ENCODE measurements at regions not wholly inside any gene's neighbourhood (a gene's known extent, or its start where the extent isn't known, plus 50 kb on each side); places are given as distances from the start of the nearest gene placed in this dataset.
"Not testable (repeated sequence)": the region's sequence is repeated elsewhere in the genome, so short reads cannot be mapped to it uniquely, and the experiment has no call there.

DNA sequence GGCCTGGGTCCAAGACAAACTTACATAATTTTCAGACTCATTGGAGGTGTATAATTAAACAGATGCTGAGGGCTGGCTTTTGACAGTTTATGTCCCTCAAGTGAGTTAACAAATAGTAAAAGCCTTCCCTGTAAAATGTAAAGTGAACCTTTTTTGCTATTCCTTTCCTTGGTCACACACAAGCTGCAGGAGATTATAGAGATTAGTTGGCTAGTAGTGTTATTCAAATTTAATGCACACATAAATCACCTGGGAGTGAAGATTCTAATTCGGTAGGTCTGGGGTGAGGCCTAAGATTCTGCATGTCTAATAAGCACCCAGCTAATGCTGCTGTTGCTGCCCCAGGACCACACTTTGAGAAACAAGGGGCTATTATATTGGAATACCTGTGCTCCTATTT lies 206.2 kb upstream of the SSTR1 start:
- no peaks in the 10 kb centered on the region for H3K27me3 ChIP-seq (ENCODE audit: control insufficient read depth in 2 of 2, insufficient read depth in 2 of 2, low read length in 2 of 2)
- H3K36me3 ChIP-seq (ENCODE audit: control insufficient read depth in 2 of 2, insufficient read depth in 2 of 2, low read length in 2 of 2): no peaks in the 10 kb centered on the region
- H3K4me1 ChIP-seq (ENCODE audit: control insufficient read depth in 2 of 2, insufficient read depth in 2 of 2, low read length in 2 of 2): no peaks in the 10 kb centered on the region
- no peaks in the 10 kb centered on the region for H3K9me3 ChIP-seq (ENCODE audit: control insufficient read depth in 2 of 2, low read length in 2 of 2)
- no peak overlapping the region for H3K4me3 ChIP-seq (ENCODE audit: low read length in 2 of 2)
- H3K9ac ChIP-seq (ENCODE audit: low read depth in 1 of 2, low read length in 2 of 2): no peak overlapping the region
- H3K27ac ChIP-seq (ENCODE audit: low read depth in 2 of 2, low read length in 2 of 2): no peak overlapping the region

DNA sequence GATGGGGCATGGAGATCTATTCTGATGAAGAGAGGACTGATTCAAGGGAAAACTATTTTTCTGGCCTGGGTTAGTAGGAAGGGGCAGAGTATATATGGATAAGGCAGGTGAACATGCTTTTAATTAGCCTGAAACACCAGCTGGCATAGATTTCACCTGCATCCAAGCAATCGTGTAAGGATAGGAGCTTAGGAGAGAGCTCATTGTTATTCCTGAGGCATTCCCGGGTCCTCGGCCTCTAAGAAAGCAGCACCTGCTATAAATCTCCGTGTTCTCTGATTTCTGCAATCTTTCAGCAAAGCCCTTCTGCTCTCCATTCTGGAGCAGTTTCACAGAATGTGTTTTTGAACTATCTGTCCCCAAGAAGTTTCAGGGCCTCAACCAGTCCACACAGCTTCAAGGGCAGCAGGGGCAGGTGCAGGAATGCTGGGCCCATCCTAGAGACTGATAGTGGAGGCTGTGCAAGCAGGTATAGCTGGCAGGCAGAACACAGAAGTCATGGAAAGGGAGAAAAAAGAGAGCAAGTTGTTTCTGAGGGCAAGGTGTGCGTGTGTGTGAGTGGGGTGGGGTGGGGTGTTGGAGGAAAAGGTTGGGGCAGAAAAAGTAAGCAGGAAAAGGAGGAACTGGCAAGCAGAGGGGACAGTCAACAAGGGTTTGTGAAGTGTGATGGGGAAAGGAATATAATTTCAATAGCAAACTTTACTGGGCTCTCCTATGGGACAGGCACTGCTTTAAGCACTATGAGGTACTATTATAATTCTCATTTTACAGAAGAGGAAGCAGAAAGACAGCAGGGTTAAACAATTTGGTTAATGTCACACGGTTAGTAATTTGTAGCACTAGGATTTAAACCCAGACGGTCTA lies 203.7 kb upstream of the SSTR1 start:
- Histone ChIP-seq H3K9ac (ENCODE audit: low read depth in 1 of 2, low read length in 2 of 2) (no peak overlapping the region), H3K27me3 (ENCODE audit: control insufficient read depth in 2 of 2, insufficient read depth in 2 of 2, low read length in 2 of 2) (no peaks in the 10 kb centered on the region), H3K27ac (ENCODE audit: low read depth in 2 of 2, low read length in 2 of 2) (no peak overlapping the region), H3K36me3 (ENCODE audit: control insufficient read depth in 2 of 2, insufficient read depth in 2 of 2, low read length in 2 of 2) (no peaks in the 10 kb centered on the region), H3K4me1 (ENCODE audit: control insufficient read depth in 2 of 2, insufficient read depth in 2 of 2, low read length in 2 of 2) (no peaks in the 10 kb centered on the region), H3K9me3 (ENCODE audit: control insufficient read depth in 2 of 2, low read length in 2 of 2) (no peaks in the 10 kb centered on the region), H3K4me3 (ENCODE audit: low read length in 2 of 2) (no peak overlapping the region)

DNA sequence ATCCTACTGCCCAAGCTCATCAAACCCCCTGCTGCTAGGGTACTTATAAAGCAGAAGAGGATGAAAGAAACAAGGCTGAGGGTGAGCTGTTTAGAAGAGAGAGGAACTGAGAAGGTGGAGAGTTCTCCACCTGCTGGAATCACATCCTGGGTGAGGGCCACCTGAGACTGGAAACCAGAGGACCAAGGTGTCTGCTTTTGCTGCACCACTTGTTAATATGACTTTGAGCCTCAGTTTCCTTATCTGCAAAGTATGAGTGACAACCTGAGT lies 203.2 kb upstream of the SSTR1 start:
- H3K9me3 ChIP-seq (ENCODE audit: control insufficient read depth in 2 of 2, low read length in 2 of 2): no peaks in the 10 kb centered on the region
- no peak overlapping the region for H3K9ac ChIP-seq (ENCODE audit: low read depth in 1 of 2, low read length in 2 of 2)
- no peaks in the 10 kb centered on the region for H3K36me3 ChIP-seq (ENCODE audit: control insufficient read depth in 2 of 2, insufficient read depth in 2 of 2, low read length in 2 of 2)
- no peaks in the 10 kb centered on the region for H3K27me3 ChIP-seq (ENCODE audit: control insufficient read depth in 2 of 2, insufficient read depth in 2 of 2, low read length in 2 of 2)
- no peaks in the 10 kb centered on the region for H3K4me1 ChIP-seq (ENCODE audit: control insufficient read depth in 2 of 2, insufficient read depth in 2 of 2, low read length in 2 of 2)
- no peak overlapping the region for H3K4me3 ChIP-seq (ENCODE audit: low read length in 2 of 2)
- no peak overlapping the region for H3K27ac ChIP-seq (ENCODE audit: low read depth in 2 of 2, low read length in 2 of 2)

DNA sequence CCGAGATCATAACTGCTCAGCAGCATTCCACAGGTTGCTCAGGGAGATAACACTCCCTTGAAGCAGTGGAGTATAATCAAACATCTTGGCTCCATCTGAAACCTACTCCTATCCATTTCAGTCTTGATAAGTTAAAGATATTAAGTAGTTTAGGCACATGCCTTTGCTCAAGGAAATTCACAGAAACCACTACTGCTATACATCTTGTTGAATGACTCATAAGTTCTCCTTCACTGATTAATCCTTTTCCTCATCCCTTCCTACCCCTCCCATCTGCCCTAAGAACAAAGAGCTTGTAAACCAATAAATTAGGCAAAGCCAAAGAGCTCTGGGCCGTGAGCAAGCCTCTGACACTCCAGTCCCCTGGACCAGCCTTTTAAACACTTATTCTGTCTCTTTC lies 196.5 kb upstream of the SSTR1 start:
- not testable (repeated sequence) for H3K4me1 ChIP-seq (ENCODE audit: control insufficient read depth in 2 of 2, insufficient read depth in 2 of 2, low read length in 2 of 2); H3K27ac ChIP-seq (ENCODE audit: low read depth in 2 of 2, low read length in 2 of 2); H3K4me3 ChIP-seq (ENCODE audit: low read length in 2 of 2); H3K9me3 ChIP-seq (ENCODE audit: control insufficient read depth in 2 of 2, low read length in 2 of 2); H3K9ac ChIP-seq (ENCODE audit: low read depth in 1 of 2, low read length in 2 of 2); H3K27me3 ChIP-seq (ENCODE audit: control insufficient read depth in 2 of 2, insufficient read depth in 2 of 2, low read length in 2 of 2); H3K36me3 ChIP-seq (ENCODE audit: control insufficient read depth in 2 of 2, insufficient read depth in 2 of 2, low read length in 2 of 2)

DNA sequence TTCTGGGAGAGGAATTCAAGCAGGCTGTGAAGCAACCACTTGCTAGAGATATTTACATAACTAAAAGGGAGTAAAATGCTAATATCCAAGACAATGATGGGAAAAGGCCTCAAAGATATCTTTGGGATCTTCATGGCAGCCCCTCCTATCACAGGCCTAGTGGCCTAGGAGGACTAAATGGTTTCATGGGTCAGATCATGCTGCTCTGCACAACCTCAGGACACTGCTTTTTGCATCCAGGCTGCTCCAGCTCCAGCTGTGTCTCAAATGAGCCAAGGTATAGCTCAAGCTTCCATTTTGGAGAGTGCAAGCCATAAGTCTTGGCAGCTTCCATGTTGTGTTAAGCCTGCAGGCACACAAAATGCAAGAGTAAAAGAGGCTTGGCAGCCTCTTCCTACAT lies 195.6 kb upstream of the SSTR1 start:
- H3K9me3 ChIP-seq (ENCODE audit: control insufficient read depth in 2 of 2, low read length in 2 of 2): peaks cover 0 to 9% of the 10 kb centered on the region in 2 donors
- no peaks in the 10 kb centered on the region for H3K4me1 ChIP-seq (ENCODE audit: control insufficient read depth in 2 of 2, insufficient read depth in 2 of 2, low read length in 2 of 2)
- H3K27ac ChIP-seq (ENCODE audit: low read depth in 2 of 2, low read length in 2 of 2): no peak overlapping the region
- no peak overlapping the region for H3K9ac ChIP-seq (ENCODE audit: low read depth in 1 of 2, low read length in 2 of 2)
- H3K27me3 ChIP-seq (ENCODE audit: control insufficient read depth in 2 of 2, insufficient read depth in 2 of 2, low read length in 2 of 2): no peaks in the 10 kb centered on the region
- H3K4me3 ChIP-seq (ENCODE audit: low read length in 2 of 2): no peak overlapping the region
- H3K36me3 ChIP-seq (ENCODE audit: control insufficient read depth in 2 of 2, insufficient read depth in 2 of 2, low read length in 2 of 2): no peaks in the 10 kb centered on the region

DNA sequence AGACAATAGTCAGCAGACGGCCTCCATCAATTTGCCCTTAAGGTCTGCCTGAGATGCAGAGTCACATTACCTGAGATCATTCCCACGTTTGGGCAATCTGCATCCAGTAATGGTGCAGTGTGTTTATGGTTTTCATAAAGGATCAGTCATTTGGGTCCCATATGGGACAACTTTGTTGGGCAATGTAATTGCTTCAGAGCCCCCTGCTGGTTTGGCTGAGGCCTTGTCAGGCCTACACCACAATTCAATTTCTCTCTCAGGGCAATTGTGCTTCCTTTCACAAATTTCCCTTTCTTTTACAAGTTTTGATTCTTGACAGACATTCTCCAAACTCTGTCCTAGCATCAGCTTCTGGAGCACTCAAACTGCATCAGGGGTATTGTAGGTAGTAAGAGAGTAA lies 191.2 kb upstream of the SSTR1 start:
- Histone ChIP-seq H3K27ac (ENCODE audit: low read depth in 2 of 2, low read length in 2 of 2) (no peak overlapping the region), H3K4me3 (ENCODE audit: low read length in 2 of 2) (no peak overlapping the region), H3K36me3 (ENCODE audit: control insufficient read depth in 2 of 2, insufficient read depth in 2 of 2, low read length in 2 of 2) (no peaks in the 10 kb centered on the region), H3K9me3 (ENCODE audit: control insufficient read depth in 2 of 2, low read length in 2 of 2) (peaks cover 0 to 8% of the 10 kb centered on the region in 2 donors), H3K4me1 (ENCODE audit: control insufficient read depth in 2 of 2, insufficient read depth in 2 of 2, low read length in 2 of 2) (no peaks in the 10 kb centered on the region), H3K9ac (ENCODE audit: low read depth in 1 of 2, low read length in 2 of 2) (no peak overlapping the region), H3K27me3 (ENCODE audit: control insufficient read depth in 2 of 2, insufficient read depth in 2 of 2, low read length in 2 of 2) (no peaks in the 10 kb centered on the region)

GRCh38 chr14:38021861-38022260 lies 185.8 kb upstream of the SSTR1 start:
- Histone ChIP-seq H3K4me1 (ENCODE audit: control insufficient read depth in 2 of 2, insufficient read depth in 2 of 2, low read length in 2 of 2) (no peaks in the 10 kb centered on the region), H3K9me3 (ENCODE audit: control insufficient read depth in 2 of 2, low read length in 2 of 2) (peaks cover 0 to 3% of the 10 kb centered on the region in 2 donors), H3K9ac (ENCODE audit: low read depth in 1 of 2, low read length in 2 of 2) (no peak overlapping the region), H3K36me3 (ENCODE audit: control insufficient read depth in 2 of 2, insufficient read depth in 2 of 2, low read length in 2 of 2) (no peaks in the 10 kb centered on the region), H3K27me3 (ENCODE audit: control insufficient read depth in 2 of 2, insufficient read depth in 2 of 2, low read length in 2 of 2) (no peaks in the 10 kb centered on the region), H3K4me3 (ENCODE audit: low read length in 2 of 2) (no peak overlapping the region), H3K27ac (ENCODE audit: low read depth in 2 of 2, low read length in 2 of 2) (no peak overlapping the region)

DNA sequence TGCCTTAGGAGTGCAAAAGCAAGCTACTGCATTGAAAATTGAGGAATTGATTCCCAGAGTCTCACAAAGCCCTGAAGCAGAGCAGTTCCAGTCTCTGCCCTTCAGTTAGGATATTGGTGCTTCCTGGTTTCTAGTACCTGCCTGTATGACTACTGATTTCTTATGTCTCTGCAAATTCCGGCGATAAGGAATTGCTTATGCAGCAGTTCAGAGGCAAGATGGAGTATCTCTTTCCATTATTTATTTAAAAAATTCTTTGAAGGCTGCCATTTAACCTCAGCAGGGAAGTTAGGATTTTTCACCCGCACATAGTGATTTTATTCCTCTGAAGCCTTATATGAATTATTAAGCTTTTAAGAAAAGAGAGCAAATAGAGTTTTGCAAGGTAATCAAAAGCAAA lies 184.9 kb upstream of the SSTR1 start:
- Histone ChIP-seq H3K27me3 (ENCODE audit: control insufficient read depth in 2 of 2, insufficient read depth in 2 of 2, low read length in 2 of 2) (no peaks in the 10 kb centered on the region), H3K9me3 (ENCODE audit: control insufficient read depth in 2 of 2, low read length in 2 of 2) (peaks cover 0 to 3% of the 10 kb centered on the region in 2 donors), H3K36me3 (ENCODE audit: control insufficient read depth in 2 of 2, insufficient read depth in 2 of 2, low read length in 2 of 2) (no peaks in the 10 kb centered on the region), H3K9ac (ENCODE audit: low read depth in 1 of 2, low read length in 2 of 2) (no peak overlapping the region), H3K4me3 (ENCODE audit: low read length in 2 of 2) (no peak overlapping the region), H3K4me1 (ENCODE audit: control insufficient read depth in 2 of 2, insufficient read depth in 2 of 2, low read length in 2 of 2) (no peaks in the 10 kb centered on the region), H3K27ac (ENCODE audit: low read depth in 2 of 2, low read length in 2 of 2) (no peak overlapping the region)

DNA sequence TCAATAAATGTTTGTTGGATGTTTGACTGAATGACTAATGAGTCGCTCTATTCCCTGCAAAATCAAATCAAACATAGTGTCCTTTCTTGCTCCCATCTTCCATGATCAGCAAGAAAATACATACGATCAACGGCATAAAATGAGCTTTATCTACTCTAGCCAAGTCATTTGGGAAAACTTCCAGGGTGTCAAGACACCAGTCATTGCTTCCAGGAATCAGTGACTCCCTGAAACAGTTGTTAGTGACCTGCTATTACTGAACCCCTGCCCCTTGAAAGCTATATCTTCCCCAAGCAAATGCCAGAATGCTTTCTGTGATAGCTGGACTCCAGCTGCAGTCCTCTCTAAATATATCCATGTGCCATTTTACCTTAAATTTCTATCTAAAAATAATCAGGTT lies 169.5 kb upstream of the SSTR1 start:
- Histone ChIP-seq H3K4me3 (ENCODE audit: low read length in 2 of 2) (no peak overlapping the region), H3K36me3 (ENCODE audit: control insufficient read depth in 2 of 2, insufficient read depth in 2 of 2, low read length in 2 of 2) (no peaks in the 10 kb centered on the region), H3K27ac (ENCODE audit: low read depth in 2 of 2, low read length in 2 of 2) (no peak overlapping the region), H3K9me3 (ENCODE audit: control insufficient read depth in 2 of 2, low read length in 2 of 2) (no peaks in the 10 kb centered on the region), H3K27me3 (ENCODE audit: control insufficient read depth in 2 of 2, insufficient read depth in 2 of 2, low read length in 2 of 2) (no peaks in the 10 kb centered on the region), H3K4me1 (ENCODE audit: control insufficient read depth in 2 of 2, insufficient read depth in 2 of 2, low read length in 2 of 2) (no peaks in the 10 kb centered on the region), H3K9ac (ENCODE audit: low read depth in 1 of 2, low read length in 2 of 2) (no peak overlapping the region)

GRCh38 chr14:38038986-38039385 lies 168.7 kb upstream of the SSTR1 start:
- no peaks in the 10 kb centered on the region for H3K27me3 ChIP-seq (ENCODE audit: control insufficient read depth in 2 of 2, insufficient read depth in 2 of 2, low read length in 2 of 2)
- H3K27ac ChIP-seq (ENCODE audit: low read depth in 2 of 2, low read length in 2 of 2): no peak overlapping the region
- H3K9ac ChIP-seq (ENCODE audit: low read depth in 1 of 2, low read length in 2 of 2): no peak overlapping the region
- no peaks in the 10 kb centered on the region for H3K36me3 ChIP-seq (ENCODE audit: control insufficient read depth in 2 of 2, insufficient read depth in 2 of 2, low read length in 2 of 2)
- no peaks in the 10 kb centered on the region for H3K9me3 ChIP-seq (ENCODE audit: control insufficient read depth in 2 of 2, low read length in 2 of 2)
- no peak overlapping the region for H3K4me3 ChIP-seq (ENCODE audit: low read length in 2 of 2)
- no peaks in the 10 kb centered on the region for H3K4me1 ChIP-seq (ENCODE audit: control insufficient read depth in 2 of 2, insufficient read depth in 2 of 2, low read length in 2 of 2)

GRCh38 chr14:38039496-38039895 lies 168.2 kb upstream of the SSTR1 start:
- Histone ChIP-seq H3K27me3 (ENCODE audit: control insufficient read depth in 2 of 2, insufficient read depth in 2 of 2, low read length in 2 of 2) (no peaks in the 10 kb centered on the region), H3K4me3 (ENCODE audit: low read length in 2 of 2) (no peak overlapping the region), H3K9ac (ENCODE audit: low read depth in 1 of 2, low read length in 2 of 2) (no peak overlapping the region), H3K27ac (ENCODE audit: low read depth in 2 of 2, low read length in 2 of 2) (no peak overlapping the region), H3K9me3 (ENCODE audit: control insufficient read depth in 2 of 2, low read length in 2 of 2) (no peaks in the 10 kb centered on the region), H3K36me3 (ENCODE audit: control insufficient read depth in 2 of 2, insufficient read depth in 2 of 2, low read length in 2 of 2) (no peaks in the 10 kb centered on the region), H3K4me1 (ENCODE audit: control insufficient read depth in 2 of 2, insufficient read depth in 2 of 2, low read length in 2 of 2) (no peaks in the 10 kb centered on the region)

Measured in mucosa of rectum (tissue), 2 donors.